Epithelial cell of esophagus (primary cell): ENCODE measurements at regions not wholly inside any gene's neighbourhood (a gene's known extent, or its start where the extent isn't known, plus 50 kb on each side); places are given as distances from the start of the nearest gene placed in this dataset.

Experiments used
- DNase-seq: peaks from one replicate; pipeline ENCODE4 v3.0.0; 2010; ENCODE audit warnings: low read depth
- H3K4me3 ChIP-seq: 2 replicates; pipeline ENCODE4 v1.5.1; 2011; ENCODE audit warnings: mild to moderate bottlenecking, low read length, control low read depth
- TF ChIP-seq, protein P1 (sequence below): IDR thresholded peaks from 2 replicates; pipeline ENCODE4 v1.5.1; 2011; ENCODE audit warnings: low read depth, mild to moderate bottlenecking, low read length, control low read depth, inconsistent platforms; ENCODE audit not compliant: insufficient read depth; ENCODE audit errors: missing control alignments

DNA sequence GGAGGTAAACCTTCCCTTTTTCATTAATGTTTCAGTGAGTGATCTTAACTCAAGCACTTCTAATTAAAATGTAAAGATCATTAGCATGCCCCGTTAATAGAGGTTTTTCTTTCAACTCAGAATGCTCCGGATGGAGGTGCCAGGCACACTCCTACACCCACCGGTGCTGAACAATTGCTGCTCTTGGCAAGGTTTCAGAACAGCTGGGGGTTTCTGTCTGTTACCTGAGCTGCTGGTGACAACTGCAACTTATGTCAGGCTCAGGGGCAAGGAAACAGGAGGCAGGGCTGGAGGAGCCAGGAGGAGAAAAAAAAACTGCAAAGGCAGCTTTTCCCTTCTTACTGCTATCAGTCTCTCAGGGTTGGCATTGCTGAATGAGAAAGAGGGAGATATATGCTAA lies 250.1 kb downstream of the DIPK2A start:
- DNase-seq, result no peak
- H3K4me3 ChIP-seq, result no peak overlapping the region
- TF ChIP-seq, protein P1, sequence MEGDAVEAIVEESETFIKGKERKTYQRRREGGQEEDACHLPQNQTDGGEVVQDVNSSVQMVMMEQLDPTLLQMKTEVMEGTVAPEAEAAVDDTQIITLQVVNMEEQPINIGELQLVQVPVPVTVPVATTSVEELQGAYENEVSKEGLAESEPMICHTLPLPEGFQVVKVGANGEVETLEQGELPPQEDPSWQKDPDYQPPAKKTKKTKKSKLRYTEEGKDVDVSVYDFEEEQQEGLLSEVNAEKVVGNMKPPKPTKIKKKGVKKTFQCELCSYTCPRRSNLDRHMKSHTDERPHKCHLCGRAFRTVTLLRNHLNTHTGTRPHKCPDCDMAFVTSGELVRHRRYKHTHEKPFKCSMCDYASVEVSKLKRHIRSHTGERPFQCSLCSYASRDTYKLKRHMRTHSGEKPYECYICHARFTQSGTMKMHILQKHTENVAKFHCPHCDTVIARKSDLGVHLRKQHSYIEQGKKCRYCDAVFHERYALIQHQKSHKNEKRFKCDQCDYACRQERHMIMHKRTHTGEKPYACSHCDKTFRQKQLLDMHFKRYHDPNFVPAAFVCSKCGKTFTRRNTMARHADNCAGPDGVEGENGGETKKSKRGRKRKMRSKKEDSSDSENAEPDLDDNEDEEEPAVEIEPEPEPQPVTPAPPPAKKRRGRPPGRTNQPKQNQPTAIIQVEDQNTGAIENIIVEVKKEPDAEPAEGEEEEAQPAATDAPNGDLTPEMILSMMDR, result no peak

DNA sequence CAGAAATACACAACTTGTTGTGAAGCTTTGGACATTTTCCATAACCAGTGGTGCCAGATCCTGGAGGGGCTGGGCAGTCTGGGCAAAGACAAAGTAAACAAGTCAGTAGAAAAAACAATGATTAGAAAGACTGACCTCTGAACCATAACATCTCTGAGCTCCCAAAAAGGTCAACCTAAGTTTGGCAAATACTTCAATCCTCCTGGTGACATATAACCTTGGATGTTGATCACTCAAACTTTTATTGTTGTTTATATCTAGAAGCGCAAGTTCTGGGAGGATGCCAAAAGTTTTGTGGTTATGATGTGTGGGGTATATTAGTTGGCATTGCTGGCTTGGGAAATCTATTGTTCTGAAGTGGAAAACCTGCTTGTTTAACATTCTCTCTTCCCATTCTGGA lies 257.7 kb downstream of the DIPK2A start:
- no peak overlapping the region for H3K4me3 ChIP-seq
- TF ChIP-seq, protein P1, result no peak
- peak; percentile 57 for DNase-seq

DNA sequence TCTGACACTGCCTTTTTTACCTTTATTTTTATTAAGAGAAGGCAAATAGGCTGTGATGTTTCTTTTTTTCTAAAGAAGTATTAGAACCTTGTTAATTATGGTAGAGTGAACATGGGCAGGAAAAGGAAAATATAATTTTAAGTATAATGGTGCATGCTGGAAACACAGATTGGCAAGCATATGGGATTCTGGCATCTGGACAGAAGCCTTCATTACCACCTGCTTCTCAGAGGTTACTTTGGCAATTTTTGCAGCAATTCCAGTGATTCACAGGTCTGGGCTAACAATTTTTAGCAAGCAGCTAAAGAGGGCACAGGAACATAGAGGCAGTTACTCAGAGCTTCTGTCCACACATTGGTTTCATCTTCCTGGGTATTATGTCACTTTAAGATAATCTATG lies 258.3 kb downstream of the DIPK2A start:
- peak; percentile 7 for DNase-seq
- no peak overlapping the region for H3K4me3 ChIP-seq
- TF ChIP-seq, protein P1, result no peak

DNA sequence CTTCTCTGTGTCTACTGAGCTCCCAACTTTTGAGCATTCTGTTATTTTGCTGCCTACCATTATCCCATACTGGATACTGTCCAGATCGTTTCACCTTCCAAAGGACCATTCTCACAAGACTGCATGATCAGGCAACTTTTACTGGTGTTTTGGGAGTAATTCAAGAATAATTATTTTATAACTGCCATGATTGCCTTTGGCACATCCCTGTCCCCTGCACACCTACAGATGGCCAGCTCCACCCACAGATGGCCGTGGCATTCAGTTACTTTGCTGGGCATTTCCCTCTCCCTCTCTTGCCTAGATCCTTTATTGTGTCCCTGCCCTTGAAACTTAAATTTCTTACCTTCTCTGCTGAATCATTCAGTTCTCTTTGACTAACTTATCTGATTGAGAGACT lies 263.9 kb downstream of the DIPK2A start:
- H3K4me3 ChIP-seq, result no peak overlapping the region
- DNase-seq, result no peak
- TF ChIP-seq, protein P1, result no peak

DNA sequence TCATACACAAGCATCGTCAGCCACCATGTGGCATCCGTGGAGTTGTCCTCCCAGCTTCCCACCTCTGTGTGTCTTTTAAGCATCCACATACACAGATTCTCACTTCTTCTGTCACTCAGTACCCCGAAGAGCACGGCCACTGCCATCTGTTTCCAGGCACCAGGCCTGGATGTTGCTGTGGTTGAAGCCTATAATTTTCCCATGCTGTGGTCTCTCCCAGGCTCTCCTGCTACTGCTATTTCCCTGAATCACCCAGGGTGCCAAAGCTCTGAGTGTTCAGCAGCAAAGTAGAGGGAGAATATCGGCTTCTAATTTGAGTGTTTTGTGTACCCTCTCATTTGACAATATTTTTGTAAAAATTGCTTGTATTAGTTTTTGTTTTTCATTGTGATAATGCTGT lies 265.7 kb downstream of the DIPK2A start:
- H3K4me3 ChIP-seq, result no peak overlapping the region
- no peak for DNase-seq
- TF ChIP-seq, protein P1, result no peak

DNA sequence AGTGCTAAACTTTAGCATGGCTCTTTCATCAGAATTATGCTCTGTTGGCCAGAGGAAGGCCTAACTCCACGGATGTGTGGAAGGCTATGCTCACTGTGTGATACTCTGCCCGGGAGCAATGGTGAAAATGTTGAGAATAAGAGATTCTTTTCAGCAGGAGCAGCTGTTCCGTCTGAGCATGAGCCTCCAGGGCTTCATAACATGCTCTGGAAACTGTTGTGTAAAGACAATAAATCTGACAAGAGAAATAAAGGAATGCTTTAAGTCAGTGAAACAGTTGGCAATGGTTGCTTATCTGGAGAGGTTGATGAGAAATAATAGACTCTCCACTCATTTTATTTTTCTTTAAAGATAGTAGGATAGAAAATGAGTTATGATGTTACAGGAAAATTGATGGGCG lies 269.8 kb downstream of the DIPK2A start:
- TF ChIP-seq, protein P1, result no peak
- DNase-seq, result no peak
- H3K4me3 ChIP-seq, result no peak overlapping the region

DNA sequence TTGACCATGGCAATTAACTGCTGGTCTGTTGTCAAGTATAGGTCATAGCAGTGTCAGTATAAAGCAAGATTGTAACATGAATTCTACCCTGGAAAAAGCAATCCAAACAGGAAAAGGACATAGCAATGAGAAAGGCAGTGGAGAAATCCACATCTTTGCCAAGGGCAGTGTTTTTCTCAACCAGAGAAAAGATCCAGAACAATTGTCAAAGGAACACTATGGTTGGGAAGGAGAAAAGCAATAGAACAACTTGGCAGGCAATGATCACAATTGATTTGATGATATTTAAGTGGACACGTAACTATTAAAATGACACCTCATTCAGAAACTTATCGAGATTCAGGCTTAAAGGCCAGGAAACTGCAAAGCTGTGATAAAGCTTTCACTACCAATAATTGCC lies 271.1 kb downstream of the DIPK2A start:
- DNase-seq, result no peak
- H3K4me3 ChIP-seq, result no peak overlapping the region
- TF ChIP-seq, protein P1, result no peak
